ENCODE measurements at regions not wholly inside any gene's neighbourhood (a gene's known extent, or its start where the extent isn't known, plus 50 kb on each side); places are given as distances from the start of the nearest gene placed in this dataset.

- TF ChIP-seq CTCF (IDR thresholded peaks at IDR 0.05) = no peak
- no peak for TF ChIP-seq ZFX (IDR thresholded peaks at IDR 0.05; ENCODE audit: borderline replicate concordance)
Observed at GRCh38 chr14:41062826-41063225, 543.9 kb upstream of the LRFN5 start.

Measured in 22Rv1 (cell line).